ENCODE measurements at regions not wholly inside any gene's neighbourhood (a gene's known extent, or its start where the extent isn't known, plus 50 kb on each side); places are given as distances from the start of the nearest gene placed in this dataset.

DNA sequence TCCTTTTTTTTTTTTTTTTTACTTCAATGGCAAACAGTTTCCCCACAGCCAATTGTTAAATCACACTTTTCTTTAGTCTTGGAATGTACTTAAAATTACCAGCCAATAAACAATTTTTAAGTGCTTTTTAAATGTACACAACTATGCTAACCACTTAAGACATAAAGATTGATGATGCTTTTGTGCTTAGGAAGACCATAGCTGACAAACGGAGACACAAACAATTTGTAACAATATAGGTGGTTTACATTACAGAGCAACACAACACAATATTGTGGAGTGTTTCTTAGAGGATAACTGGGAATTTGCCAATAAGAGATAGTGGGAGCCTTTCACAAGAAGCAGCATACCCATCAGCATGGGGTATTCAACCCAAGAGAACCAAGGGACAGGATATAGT, 798.5 kb upstream of the IGFBP3 start:
- Histone ChIP-seq H3K9me3 (ENCODE audit: control insufficient read depth, insufficient read depth, low read length) (no peaks in the 10 kb centered on the region), H3K4me3 (ENCODE audit: insufficient read depth, low read depth, low read length) (no peak overlapping the region), H3K79me1 (ENCODE audit: low read depth in 1 of 2, low read length in 2 of 2) (no peaks in the 10 kb centered on the region), H2BK5ac (ENCODE audit: low read depth, low read length, poor library complexity, severe bottlenecking) (no peak overlapping the region), H4K20me1 (ENCODE audit: insufficient read depth, low read length) (no peaks in the 10 kb centered on the region), H2AK9ac (replicated peaks; ENCODE audit: low read depth, low read length, poor library complexity) (no peak overlapping the region), H3K14ac (replicated peaks; ENCODE audit: low read depth, low read length) (no peak overlapping the region; the same call in 1 of the 2 replicates), H3K18ac (ENCODE audit: low read depth, low read length) (no peak overlapping the region), H3K4ac (ENCODE audit: low read depth, low read length) (no peak overlapping the region), H2BK120ac (ENCODE audit: low read depth, low read length) (no peak overlapping the region), H2BK15ac (ENCODE audit: low read depth, low read length) (no peak overlapping the region), H3K56ac (ENCODE audit: extremely low read depth, insufficient read depth, low read length) (no peak overlapping the region), H2AK5ac (ENCODE audit: low read depth, low read length) (no peak overlapping the region; the same call in 1 of the 2 replicates), H3K27me3 (ENCODE audit: control insufficient read depth, insufficient read depth, low read length) (no peaks in the 10 kb centered on the region), H4K8ac (ENCODE audit: low read depth in 2 of 2, low read length in 2 of 2) (no peak overlapping the region), H3K23ac (ENCODE audit: low read depth, low read length) (no peak overlapping the region), H4K91ac (ENCODE audit: insufficient read depth, low read depth, low read length) (no peak overlapping the region), H4K5ac (ENCODE audit: low read depth, low read length) (no peak overlapping the region), H3K27ac (ENCODE audit: insufficient read depth, low read length) (no peak overlapping the region), H3K36me3 (ENCODE audit: control insufficient read depth, insufficient read depth, low read length) (no peaks in the 10 kb centered on the region), H2BK20ac (ENCODE audit: low read depth, low read length) (no peak overlapping the region), H3K4me1 (ENCODE audit: control insufficient read depth, insufficient read depth, low read length) (peaks cover 2% of the 10 kb centered on the region; the same call in 1 of the 2 replicates), H3K4me2 (ENCODE audit: low read depth, low read length) (no peak overlapping the region), H3K9me1 (ENCODE audit: insufficient read depth, low read length) (0 out of 2 replicates have a peak, but pooled peaks cover 4% of the 10 kb centered on the region), H3K9ac (ENCODE audit: low read depth, low read length) (no peak overlapping the region), H2AFZ (replicated peaks; ENCODE audit: low read length, poor library complexity) (no peak overlapping the region)
- intact Hi-C loops (cut with micrococcal nuclease) = no loop called here
- BruUV-seq (replicated peaks) = no TSS peak
- ChIA-PET POLR2A (ENCODE audit: unreplicated experiment) (no interaction called here), CTCF (no interaction called here)
- WGBS, 2 experiments (ENCODE audit: extremely low coverage in 2 of 2, insufficient read length in 1 of 2) = no CpG with 5 or more reads among the region's 1 CpG
- DNase-seq (no peak), ATAC-seq (ENCODE audit: low read depth) (no peak)
- in situ Hi-C loops (cut with MboI; ENCODE audit: low sequenced_read_pairs) = no loop called here
- TF ChIP-seq USF2 (IDR thresholded peaks at IDR 0.05; ENCODE audit: low read depth, low read length) = no peak
- no peak for TF ChIP-seq NFE2L2 (IDR thresholded peaks at IDR 0.05; ENCODE audit: low read depth, low read length)
- TF ChIP-seq POLR2A (IDR thresholded peaks at IDR 0.05; ENCODE audit: low read depth, low read length) = no peak
- TF ChIP-seq ELK1 (IDR thresholded peaks at IDR 0.05; ENCODE audit: borderline replicate concordance, low read depth, low read length) = no peak
- no peak for TF ChIP-seq RAD21 (IDR thresholded peaks at IDR 0.05; ENCODE audit: low read length)
- TF ChIP-seq FOS (IDR thresholded peaks at IDR 0.05; ENCODE audit: low read depth, low read length) = no peak
- no peak for TF ChIP-seq MAFK (IDR thresholded peaks at IDR 0.05; ENCODE audit: low read depth, low read length)
- no peak for TF ChIP-seq MXI1 (IDR thresholded peaks at IDR 0.05; ENCODE audit: borderline replicate concordance, low read depth, low read length)
- no peak for TF ChIP-seq CHD1 (IDR thresholded peaks at IDR 0.05; ENCODE audit: low read depth, low read length)
- TF ChIP-seq BHLHE40 (IDR thresholded peaks at IDR 0.05; ENCODE audit: low read depth, low read length) = no peak
- TF ChIP-seq CTCF (conservative IDR thresholded peaks at IDR 0.05; ENCODE audit: low read depth, low read length) = no peak
- dilution Hi-C loops (cut with HindIII; ENCODE audit: low sequenced_read_pairs, unreplicated experiment) = no loop called here

All from IMR-90 (cell line).